NCI-H446 treated with DMSO at 0.1 percent for 48 hours (cell line): ENCODE measurements at regions not wholly inside any gene's neighbourhood (a gene's known extent, or its start where the extent isn't known, plus 50 kb on each side); places are given as distances from the start of the nearest gene placed in this dataset.

ENCODE experiments used
- DNase-seq: peaks from one replicate; lab custom pipeline; 2025; lab: John Stamatoyannopoulos, UW

DNA sequence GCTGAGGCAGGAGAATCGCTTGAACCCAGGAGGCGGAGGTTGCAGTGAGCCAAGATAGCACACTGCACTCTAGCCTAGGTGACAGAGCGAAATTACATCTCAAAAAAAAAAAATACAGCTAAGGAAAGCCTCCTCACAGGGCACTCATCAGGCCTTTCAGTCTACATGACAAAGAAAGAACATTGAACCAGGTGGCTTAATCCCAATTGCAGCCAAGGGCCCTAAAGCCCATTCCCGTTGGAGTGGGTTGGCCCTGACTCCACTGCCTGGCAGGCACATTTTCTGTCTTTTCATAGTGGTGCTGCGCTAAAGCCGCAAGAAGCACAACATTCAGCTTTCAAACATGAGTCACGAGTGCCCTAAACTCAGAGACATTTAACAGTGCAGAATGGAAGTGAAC is 372.5 kb downstream of the RNF144A start:
- no peak for DNase-seq

DNA sequence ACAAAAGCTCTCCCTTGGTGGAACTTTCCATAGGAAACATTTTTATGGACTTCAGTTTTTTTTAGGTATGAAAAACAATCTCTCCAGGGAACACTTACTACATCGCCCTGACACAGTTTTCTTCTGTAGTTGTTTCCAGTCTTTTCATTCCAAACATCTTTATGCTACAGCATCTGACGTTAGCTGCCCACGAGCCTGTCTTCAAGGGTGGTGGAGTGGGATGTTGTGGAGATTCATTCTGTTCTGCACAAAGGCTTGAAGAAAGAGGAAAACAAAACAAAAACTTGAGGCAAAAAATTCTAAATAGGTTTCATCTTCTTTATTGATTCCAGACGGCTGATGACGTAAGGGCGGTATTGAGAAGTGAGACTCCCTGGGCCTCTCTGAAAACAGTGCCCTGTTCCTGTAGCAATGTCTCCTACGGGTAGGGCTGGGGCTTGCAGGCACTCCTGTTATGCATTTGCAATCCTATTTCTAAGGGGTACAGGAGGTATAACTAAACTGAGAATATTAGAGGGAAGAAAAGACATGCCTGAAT is 375.0 kb downstream of the RNF144A start:
- DNase-seq = no peak

DNA sequence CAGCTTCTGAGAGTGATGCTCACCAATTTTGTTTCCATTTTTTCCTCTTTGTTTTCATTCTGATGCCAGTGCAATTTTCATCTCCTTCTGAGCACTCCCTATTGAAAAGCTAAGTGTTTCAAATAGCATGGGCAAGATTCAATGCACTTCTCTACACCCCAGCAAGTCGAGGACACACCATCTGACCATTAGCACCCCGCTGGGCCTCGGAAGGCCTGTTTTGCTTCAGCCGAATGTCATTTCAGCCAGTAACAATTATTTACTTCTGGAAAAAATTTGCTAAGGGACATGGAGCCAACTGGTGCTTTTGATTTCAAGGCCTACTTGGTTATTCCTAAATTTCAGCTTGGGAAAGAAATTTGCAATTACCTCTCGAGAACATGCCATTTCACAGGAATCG is 392.4 kb downstream of the RNF144A start:
- DNase-seq = no peak

DNA sequence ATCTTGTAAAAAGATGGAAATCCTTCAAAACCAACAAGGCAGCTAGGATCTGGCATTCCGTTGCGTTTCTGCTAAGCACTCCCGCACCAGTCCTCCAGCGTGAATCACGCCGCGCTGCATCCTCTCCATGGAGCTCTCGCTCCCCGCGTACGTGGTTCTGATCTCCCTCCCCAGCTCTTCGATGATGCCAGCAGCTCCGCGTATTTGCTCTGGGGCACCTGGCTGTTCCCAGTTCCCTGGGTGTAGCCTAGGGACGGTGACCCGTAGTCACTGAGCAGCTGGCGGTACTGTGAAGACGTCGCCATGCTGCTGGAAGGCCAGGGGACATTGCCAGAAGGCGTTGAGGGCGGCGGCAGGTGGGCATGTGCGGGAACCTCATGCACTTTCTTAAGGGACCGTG is 407.5 kb downstream of the RNF144A start:
- no peak for DNase-seq

DNA sequence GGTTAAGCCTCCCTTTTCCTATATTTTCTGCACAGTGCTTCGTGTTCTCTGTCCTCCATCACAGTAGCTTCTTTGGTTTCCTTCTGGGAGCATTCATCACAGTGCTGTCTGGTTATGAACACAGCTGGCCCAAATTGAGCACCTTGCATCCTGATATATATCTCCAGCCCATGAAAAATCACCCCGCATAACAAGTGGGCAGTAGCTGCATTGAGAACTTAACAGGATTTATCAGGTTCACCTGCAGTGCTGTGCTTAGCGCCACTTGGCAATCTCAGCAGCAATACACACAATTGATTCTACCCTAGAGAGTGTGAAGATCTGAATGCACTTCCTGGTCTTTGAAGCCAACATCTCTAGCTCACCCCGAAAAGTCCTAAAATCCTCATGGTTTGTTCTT is 408.0 kb downstream of the RNF144A start:
- DNase-seq = no peak

DNA sequence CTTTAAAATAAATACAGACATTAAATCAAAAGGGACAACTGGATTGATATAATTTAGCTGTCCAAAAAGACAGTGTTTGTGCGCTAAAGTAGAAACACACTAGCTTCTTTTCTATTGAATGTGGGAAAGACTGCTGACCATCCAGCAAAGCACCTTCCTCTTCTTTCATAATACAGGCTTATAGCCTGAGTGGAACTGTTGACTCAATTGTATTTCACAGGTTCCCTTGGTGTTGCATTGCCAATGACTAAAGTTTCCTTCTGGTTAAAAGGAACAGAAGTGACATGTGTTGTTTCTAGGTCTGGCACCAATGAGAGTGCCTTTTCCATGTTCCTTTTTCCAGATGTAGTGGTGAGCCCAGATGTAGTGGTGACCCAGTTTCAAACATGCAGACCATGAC is 412.3 kb downstream of the RNF144A start:
- no peak for DNase-seq

DNA sequence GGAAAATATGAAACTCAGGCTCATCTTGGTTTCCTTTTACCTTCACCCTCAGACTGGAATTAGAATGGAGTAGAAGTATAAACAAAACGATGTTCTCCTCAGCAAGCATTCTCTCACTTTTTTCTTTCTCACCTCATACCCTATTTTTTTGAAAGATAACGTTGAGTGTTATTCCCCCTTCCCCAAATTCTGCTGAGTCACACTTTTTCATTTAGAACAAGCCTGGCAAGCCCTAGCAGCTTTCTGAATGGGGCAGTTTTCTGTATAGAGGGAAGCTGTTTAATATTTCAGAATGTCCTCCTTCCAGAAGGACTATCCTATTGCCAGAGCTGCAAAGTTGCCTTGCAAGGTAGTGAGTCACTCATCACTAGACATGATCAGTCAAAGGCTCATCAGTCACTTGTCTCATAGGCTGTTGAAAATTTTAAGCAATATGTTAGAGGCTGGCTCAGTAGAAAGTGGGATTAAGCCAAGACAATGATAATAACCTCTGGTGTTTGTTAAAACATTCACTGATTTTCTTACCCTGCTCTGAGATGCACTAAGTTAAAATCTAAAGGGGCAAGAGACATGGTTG is 416.1 kb downstream of the RNF144A start:
- DNase-seq = no peak

DNA sequence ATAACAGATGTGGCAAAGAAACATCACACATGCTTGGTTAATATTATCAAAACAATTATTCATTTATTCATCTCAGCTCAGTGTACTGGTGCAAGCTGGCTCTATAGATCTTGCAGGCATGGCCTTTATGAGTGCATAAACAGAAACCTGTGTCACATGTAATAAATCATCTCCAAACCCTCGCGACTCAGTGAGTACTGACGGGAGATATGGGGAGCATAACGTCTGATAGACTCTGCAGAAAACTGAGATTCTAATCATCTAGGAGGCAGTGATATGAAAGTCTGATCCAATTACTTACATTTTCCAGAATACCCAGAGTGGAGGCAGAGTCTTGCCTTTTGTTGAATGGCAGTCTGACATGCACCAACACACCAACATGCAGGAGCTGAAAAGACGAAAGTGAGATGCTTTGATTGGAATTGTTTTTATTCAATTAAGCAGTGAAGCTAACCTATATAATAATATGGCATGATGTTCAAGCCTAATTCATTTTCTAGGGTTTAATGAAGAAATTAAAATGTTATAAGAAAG is 416.8 kb downstream of the RNF144A start:
- DNase-seq = no peak

DNA sequence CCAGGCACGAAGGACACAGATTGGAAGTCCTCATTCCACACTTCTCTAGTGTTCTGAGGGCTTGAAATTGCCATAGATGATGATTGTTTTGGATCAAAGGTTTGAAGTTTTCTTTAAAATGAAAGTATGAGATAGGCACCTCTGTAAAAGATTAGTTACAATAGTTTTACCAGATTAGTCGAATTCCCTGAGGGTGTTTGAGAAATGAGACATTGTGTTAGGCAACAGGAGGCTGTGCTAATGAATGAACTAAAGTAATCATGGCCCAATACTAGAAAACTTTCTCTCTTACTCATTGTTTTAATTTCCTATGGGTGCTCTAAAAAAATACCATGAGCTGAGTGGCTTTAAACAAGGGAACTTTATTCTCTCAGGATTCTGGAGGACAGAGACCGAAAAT is 421.7 kb downstream of the RNF144A start:
- DNase-seq = no peak

DNA sequence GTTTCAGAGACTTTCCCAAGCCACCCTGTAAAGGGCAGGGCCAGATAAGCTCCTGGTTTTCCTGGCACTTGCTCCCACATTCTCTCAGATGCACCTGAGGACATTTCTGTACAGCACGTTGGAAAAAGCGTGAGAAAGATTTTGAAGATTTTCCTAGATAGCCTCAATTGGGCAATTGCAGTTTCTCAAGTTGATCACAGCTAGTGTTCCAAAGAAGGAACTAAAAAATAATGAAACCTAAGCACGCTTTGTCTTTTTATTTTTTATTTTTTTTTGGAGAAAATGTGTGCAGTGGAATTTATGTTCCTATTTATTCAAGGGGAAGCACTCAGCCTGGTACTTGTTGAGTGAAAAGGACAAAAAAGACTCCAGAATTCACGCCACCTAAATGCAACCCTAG is 429.1 kb downstream of the RNF144A start:
- DNase-seq = no peak

DNA sequence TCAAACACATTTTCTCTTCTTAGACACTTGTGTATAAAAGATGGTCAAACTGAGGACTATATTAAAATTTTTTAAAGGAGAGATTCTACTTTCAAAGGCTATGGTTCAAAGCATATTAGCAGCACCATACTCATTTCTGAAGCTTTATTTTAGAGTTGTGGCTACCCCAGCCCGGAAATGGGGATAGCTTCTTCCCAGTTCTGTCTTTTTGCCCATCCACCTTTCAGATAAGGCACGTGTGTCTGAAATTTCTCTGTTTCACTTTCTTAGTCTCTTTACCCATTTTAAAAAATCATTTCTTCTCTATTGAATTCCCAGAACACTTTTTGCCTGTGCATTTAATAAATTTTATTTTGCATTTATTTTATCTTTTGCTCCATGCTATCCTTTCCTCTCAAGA is 431.5 kb downstream of the RNF144A start:
- DNase-seq = no peak

DNA sequence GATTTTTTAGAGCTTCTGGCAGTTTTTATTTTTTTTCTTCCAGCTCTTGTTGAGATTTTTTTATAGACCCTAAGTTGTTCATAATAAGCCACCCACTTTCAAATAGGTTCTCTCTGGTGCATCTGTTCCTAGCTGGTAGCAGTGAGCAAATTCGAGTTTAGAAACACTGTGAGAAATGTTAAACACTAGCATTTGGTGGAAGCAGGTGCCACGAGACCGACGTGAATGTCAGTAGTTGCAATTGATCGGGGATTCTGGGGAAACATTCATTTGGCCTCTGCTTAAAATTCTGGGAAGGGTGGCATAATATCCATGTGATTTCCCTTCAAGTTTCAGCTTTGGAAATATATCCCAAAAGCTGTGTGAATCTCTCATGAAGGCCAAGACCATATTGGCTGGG is 435.0 kb downstream of the RNF144A start:
- DNase-seq = no peak

DNA sequence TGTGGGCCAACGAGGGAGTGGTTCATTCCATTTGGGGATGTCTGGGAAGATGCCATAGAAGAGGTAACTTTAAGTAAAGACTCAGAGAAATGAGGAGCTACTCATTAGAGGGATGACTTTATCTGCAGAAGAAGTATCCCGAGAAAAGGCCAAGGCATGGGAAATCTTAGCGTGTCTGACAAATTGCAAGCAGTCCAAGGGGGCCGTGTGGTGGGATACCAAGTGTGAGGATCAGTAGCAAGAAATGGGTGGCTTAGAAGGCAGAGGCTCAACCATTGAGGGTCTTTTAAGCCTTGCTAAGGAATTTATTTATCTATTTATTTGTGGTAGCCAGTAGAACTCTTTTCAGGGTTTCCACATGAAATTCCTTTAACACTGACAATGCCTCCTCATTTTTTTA is 436.4 kb downstream of the RNF144A start:
- no peak for DNase-seq

DNA sequence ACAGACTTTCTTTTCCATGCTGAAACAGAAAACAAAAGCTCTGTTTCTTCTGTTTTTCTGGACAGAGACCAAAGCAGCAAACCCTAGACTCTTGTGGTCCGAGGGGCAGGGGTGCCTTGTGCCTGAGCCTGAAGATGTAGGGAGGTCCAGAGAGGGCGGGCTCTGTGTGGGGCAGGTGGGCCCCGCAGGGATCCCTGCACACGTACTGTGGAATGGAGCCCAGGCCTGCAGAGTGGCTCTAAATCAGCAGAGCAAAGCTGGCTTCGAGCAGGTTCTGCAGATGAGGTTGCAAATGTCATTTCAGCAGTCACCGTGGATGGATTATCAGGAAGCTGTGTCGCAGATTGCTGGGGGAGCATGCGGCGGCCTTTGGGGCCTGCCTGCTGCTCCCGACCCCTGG is 438.6 kb downstream of the RNF144A start:
- no peak for DNase-seq

DNA sequence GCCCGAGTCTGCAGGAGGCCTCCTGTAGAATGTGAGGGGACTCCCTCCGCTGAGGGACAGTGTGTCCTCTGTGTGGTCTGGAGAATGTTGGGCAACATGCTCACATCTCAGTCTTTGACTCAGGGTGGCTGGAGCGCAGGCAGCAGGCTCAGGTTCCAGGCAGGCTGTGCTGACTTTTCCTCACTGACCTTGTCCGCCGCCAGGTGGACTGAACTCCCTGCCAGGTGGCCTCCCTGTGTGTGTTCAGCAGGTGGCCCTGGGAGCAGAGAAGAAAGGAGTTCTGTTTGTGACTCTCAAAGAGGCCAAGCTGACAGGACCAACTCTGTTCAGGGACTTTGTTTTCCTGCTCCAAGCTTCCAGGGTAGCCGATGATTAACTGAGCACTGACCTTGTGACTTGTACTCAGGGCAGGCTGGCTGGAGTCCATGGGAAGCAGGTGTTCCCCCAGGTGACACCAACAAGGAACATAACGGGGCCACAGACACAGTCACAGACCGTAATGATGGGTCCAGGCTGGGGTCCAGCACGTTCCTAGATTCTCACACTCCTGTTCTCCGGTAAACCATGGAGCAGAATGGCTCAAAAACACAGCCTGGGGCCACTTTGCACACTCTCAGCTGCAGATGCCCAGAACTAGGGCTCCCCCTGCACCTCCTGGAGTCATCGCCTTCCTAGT is 439.8 kb downstream of the RNF144A start:
- DNase-seq = no peak

DNA sequence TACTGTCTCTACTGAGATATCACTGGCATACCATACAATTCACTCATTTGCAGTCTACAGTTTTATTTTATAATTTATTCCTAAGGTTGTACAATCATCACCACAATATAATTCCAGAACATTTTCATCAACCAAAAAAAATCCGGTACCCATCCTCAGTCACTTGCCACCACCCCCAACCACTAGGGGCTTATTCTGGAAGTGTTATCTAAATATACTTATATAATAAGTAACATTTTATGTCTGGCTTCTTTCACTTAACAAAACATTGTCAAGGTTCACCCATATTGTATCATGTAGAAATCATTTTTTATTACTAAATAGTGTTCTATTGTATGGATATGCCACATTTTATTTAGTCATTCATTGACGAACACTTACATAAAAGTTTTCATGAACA is 440.8 kb downstream of the RNF144A start:
- no peak for DNase-seq

DNA sequence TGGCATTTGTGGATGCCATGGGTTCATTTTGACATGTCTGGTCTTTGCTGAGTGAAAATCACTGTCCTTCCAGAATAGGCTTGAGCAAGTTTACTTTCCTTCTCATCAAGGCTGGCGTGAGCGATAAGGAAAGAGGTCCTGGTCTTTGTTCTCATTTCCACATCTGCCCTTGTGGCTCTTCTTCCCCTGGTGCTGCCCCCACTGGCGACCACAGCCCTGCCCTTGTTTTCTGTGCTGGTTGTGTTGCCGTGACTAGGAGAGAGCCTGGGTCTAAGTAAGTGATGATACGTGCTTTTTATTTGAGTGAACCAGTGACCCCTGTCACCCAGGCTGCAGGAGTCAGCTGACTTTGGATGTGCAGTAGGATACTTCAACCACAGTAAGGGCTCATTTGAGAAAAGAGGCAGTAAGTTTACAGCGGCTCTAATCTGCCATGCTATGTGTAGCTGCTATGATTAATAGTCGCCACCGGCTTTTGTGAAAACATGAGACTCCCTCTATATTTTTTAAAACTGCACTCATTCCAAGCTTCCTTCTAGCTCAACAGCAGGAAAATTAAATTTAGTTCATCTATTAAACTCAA is 441.7 kb downstream of the RNF144A start:
- no peak for DNase-seq

DNA sequence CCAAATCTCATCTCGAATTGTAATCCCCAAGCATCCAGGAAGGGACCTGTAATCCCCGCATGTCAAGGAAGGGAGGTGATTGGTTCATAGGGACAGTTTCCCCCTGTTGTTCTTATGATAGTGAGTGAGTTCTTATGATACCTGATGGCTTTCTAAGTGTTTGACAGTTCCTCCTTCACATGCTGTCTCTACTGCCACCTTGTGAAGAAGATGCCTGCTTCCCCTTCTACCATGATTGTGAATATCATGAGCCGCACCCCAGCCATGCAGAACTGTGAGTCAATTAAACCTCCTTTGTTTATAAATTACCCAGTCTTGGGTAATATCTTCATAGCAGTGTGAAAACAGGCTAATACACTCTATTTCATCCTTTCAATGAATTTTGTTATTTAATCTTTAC is 446.7 kb downstream of the RNF144A start:
- no peak for DNase-seq

DNA sequence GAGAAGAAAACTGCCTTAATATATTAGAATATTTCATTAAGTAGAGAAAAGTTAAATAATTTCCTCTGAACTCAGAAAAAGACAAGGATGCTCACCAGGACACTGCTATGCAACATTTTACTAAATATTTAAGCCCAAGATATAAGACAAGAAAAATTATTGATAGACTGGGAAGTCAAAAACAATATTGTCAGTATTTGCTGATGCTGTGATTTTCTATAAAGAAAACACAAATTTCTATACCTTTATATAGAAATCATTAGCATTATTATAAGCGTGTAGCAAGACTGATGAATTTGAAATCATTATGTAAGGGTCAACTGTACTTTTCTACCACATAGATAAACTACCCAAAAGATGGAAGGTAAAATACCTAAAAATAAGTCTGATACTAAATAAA is 451.0 kb downstream of the RNF144A start:
- no peak for DNase-seq

DNA sequence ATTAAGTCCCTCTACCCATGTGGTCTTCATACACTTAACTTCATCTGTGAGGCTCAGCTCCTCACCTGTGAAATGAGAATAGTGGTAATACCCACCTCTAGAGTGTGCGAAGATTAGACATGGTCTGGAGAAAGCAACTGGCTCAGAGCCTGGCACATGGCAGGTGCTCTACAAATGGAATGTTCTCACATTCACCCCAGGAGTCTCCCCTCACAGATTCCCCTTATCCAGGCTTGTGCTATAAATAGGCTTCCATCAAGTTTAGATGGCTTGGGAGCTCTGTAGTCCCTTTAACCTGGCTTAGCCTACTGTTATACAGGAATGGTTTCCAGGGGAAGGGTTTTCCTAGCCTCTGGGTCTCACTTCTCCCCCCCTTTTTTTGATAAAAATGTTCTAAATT is 455.9 kb downstream of the RNF144A start:
- DNase-seq = no peak

DNA sequence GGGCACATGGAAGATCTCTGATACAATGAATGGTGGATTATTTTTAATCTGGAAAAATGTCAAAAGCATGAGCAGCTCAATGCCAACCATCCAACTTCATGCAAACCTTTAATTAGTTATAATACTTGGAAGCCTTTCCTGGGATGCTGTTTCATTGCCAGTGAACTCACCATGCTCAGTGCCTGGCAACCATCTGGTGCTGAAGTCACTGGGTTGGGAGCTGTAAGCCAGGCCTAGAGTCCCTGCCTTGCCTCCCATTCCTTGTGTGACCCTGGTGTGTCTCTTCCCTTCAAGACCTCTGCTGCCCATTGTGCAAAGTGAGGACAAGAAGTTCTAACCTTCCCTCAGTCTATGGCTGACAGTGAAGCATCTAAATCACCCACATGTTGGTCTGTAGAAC is 458.7 kb downstream of the RNF144A start:
- peak; percentile 90 for DNase-seq

DNA sequence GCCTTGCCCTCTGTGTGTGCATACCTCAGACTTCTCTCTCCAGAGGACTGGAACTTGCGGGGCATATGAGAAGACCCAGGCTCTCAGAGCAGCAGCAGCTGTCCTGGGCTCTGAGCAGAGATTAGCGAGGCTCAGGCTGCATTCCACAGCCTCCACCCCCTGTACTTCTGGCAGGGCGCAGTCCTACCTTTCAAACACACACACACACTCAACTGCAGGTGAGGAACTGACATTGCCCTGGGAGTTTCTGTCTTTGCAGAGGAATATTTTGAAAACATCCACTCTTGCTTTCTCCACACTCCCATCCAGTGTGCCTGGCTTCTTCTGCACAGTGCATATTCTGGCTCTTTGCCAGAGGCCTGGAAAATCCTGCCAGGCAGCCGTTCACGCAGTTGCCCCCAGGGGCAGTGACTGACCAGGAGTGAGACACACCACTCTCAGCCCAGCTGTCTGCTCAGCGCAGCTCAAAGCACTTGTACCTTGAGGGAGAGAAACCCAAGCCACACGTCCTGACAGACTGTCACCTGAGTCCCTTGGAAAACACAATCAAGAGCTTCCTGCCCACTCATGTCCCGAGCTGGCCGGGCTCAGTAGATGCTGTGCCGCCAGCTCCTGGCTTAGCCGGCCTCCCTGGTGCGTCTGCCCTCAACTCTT is 460.8 kb downstream of the RNF144A start:
- DNase-seq = no peak

DNA sequence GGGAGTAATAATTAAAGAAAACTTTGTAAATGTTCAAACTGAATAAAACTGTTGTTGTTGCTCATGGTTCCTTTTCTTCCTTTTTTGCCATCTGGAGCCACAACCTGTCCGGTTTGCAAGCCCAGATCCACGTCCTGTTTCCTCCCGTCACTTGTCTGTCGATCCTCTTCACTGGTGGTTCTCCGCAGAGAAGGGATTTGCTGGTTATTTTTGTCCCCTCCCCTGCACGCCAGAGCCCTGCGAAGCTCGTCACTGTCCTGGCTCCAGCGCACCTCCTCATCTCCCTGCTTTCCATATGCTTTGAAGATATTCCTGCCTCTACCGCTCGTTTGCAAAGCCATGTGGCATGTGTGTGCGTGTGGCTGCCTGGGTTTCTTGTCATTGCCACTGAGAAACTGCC is 461.4 kb downstream of the RNF144A start:
- no peak for DNase-seq
